Peyer's patch (tissue), 4 donors: ENCODE measurements at regions not wholly inside any gene's neighbourhood (a gene's known extent, or its start where the extent isn't known, plus 50 kb on each side); places are given as distances from the start of the nearest gene placed in this dataset.

Source experiments
- POLR2A ChIP-seq, 2 donors: fragments of 450-650 bp; IDR thresholded peaks; one replicate each; pipeline ENCODE4 v1.5.1; 2017; ENCODE audit warnings: antibody characterized with exemption in 2 of 2, mild to moderate bottlenecking in 2 of 2, moderate library complexity in 2 of 2
- TF ChIP-seq, protein P1 (sequence below), 6 experiments: fragments of 450-650 bp in 4 of 6; fragments of 200-600 bp in 2 of 6; sonication (generic) in 1 of 6; IDR thresholded peaks; one replicate each; pipeline ENCODE4 v1.5.1; 2017 to 2019; ENCODE audit warnings: antibody characterized with exemption in 6 of 6, mild to moderate bottlenecking in 3 of 6, moderate library complexity in 1 of 6

- TF ChIP-seq, protein P1, sequence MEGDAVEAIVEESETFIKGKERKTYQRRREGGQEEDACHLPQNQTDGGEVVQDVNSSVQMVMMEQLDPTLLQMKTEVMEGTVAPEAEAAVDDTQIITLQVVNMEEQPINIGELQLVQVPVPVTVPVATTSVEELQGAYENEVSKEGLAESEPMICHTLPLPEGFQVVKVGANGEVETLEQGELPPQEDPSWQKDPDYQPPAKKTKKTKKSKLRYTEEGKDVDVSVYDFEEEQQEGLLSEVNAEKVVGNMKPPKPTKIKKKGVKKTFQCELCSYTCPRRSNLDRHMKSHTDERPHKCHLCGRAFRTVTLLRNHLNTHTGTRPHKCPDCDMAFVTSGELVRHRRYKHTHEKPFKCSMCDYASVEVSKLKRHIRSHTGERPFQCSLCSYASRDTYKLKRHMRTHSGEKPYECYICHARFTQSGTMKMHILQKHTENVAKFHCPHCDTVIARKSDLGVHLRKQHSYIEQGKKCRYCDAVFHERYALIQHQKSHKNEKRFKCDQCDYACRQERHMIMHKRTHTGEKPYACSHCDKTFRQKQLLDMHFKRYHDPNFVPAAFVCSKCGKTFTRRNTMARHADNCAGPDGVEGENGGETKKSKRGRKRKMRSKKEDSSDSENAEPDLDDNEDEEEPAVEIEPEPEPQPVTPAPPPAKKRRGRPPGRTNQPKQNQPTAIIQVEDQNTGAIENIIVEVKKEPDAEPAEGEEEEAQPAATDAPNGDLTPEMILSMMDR (IDR thresholded peaks at IDR 0.05) = no peak
- TF ChIP-seq POLR2A (IDR thresholded peaks at IDR 0.05) = no peak
Observed at GRCh38 chr5:82766206-82766605, 311.0 kb downstream of the TMEM167A start.
